ENCODE measurements at regions not wholly inside any gene's neighbourhood (a gene's known extent, or its start where the extent isn't known, plus 50 kb on each side); places are given as distances from the start of the nearest gene placed in this dataset.

GRCh38 chr10:69692267-69692666, 62.2 kb downstream of the FAM241B start:
- H3K4me2 ChIP-seq (ENCODE audit: low read length): no peak overlapping the region
- TF ChIP-seq EZH2phosphoT487 (IDR thresholded peaks at IDR 0.05; ENCODE audit: borderline replicate concordance, low read length): no peak

GRCh38 chr10:69692891-69693290, 62.8 kb downstream of the FAM241B start:
- no peak overlapping the region for H3K4me3 ChIP-seq (ENCODE audit: low read length)
- no peaks in the 10 kb centered on the region for H4K20me1 ChIP-seq (ENCODE audit: control insufficient read depth, insufficient read depth, low read depth, low read length)
- no peak overlapping the region for H3K4me2 ChIP-seq (ENCODE audit: low read length)
- no peaks in the 10 kb centered on the region for H3K9me2 ChIP-seq (replicated peaks; ENCODE audit: control insufficient read depth, low read length)
- H3K27ac ChIP-seq (ENCODE audit: low read depth, low read length): no peak overlapping the region
- no peaks in the 10 kb centered on the region for H3K4me1 ChIP-seq (ENCODE audit: control insufficient read depth, low read length)
- no peaks in the 10 kb centered on the region for H3F3A ChIP-seq (ENCODE audit: control insufficient read depth, insufficient read depth)
- no peak for TF ChIP-seq EZH2phosphoT487 (IDR thresholded peaks at IDR 0.05; ENCODE audit: borderline replicate concordance, low read length)
- TF ChIP-seq CTCF (IDR thresholded peaks at IDR 0.05; ENCODE audit: low read depth, low read length, poor library complexity, severe bottlenecking): no peak
- H3K27me3 ChIP-seq (ENCODE audit: control insufficient read depth, low read length): peaks cover 2% of the 10 kb centered on the region; the same call in 1 of the 2 replicates
- no peaks in the 10 kb centered on the region for H3K36me3 ChIP-seq (ENCODE audit: control insufficient read depth, low read length)
- no peaks in the 10 kb centered on the region for H3K9me3 ChIP-seq (ENCODE audit: control insufficient read depth, insufficient read depth, low read length)
- H3K79me2 ChIP-seq (ENCODE audit: control insufficient read depth, low read length): no peaks in the 10 kb centered on the region

More at GRCh38 chr10:69692267-69692666, 62.2 kb downstream of the FAM241B start:
- Histone ChIP-seq H3K9me3 (ENCODE audit: control insufficient read depth, insufficient read depth, low read length) (no peaks in the 10 kb centered on the region), H3K27ac (ENCODE audit: low read depth, low read length) (no peak overlapping the region), H3F3A (ENCODE audit: control insufficient read depth, insufficient read depth) (no peaks in the 10 kb centered on the region), H4K20me1 (ENCODE audit: control insufficient read depth, insufficient read depth, low read depth, low read length) (no peaks in the 10 kb centered on the region), H3K27me3 (ENCODE audit: control insufficient read depth, low read length) (peaks cover 2% of the 10 kb centered on the region; the same call in 1 of the 2 replicates), H3K79me2 (ENCODE audit: control insufficient read depth, low read length) (no peaks in the 10 kb centered on the region), H3K36me3 (ENCODE audit: control insufficient read depth, low read length) (no peaks in the 10 kb centered on the region), H3K4me1 (ENCODE audit: control insufficient read depth, low read length) (no peaks in the 10 kb centered on the region), H3K9me2 (replicated peaks; ENCODE audit: control insufficient read depth, low read length) (no peaks in the 10 kb centered on the region), H3K4me3 (ENCODE audit: low read length) (no peak overlapping the region)

GRCh38 chr10:69693886-69694285, 63.8 kb downstream of the FAM241B start:
- Histone ChIP-seq H3K9me2 (replicated peaks; ENCODE audit: control insufficient read depth, low read length) (no peaks in the 10 kb centered on the region), H4K20me1 (ENCODE audit: control insufficient read depth, insufficient read depth, low read depth, low read length) (no peaks in the 10 kb centered on the region), H3K36me3 (ENCODE audit: control insufficient read depth, low read length) (no peaks in the 10 kb centered on the region), H3K9me3 (ENCODE audit: control insufficient read depth, insufficient read depth, low read length) (no peaks in the 10 kb centered on the region), H3F3A (ENCODE audit: control insufficient read depth, insufficient read depth) (no peaks in the 10 kb centered on the region), H3K79me2 (ENCODE audit: control insufficient read depth, low read length) (no peaks in the 10 kb centered on the region), H3K27ac (ENCODE audit: low read depth, low read length) (no peak overlapping the region), H3K4me1 (ENCODE audit: control insufficient read depth, low read length) (no peaks in the 10 kb centered on the region), H3K27me3 (ENCODE audit: control insufficient read depth, low read length) (peaks cover 2% of the 10 kb centered on the region; the same call in 1 of the 2 replicates), H3K4me2 (ENCODE audit: low read length) (no peak overlapping the region), H3K4me3 (ENCODE audit: low read length) (no peak overlapping the region)
- no peak for TF ChIP-seq EZH2phosphoT487 (IDR thresholded peaks at IDR 0.05; ENCODE audit: borderline replicate concordance, low read length)
- TF ChIP-seq CTCF (IDR thresholded peaks at IDR 0.05; ENCODE audit: low read depth, low read length, poor library complexity, severe bottlenecking): no peak

GRCh38 chr10:69696073-69696731, 66.2 kb downstream of the FAM241B start:
- Histone ChIP-seq H3K27me3 (ENCODE audit: control insufficient read depth, low read length) (peaks cover 2% of the 10 kb centered on the region; the same call in 1 of the 2 replicates), H3F3A (ENCODE audit: control insufficient read depth, insufficient read depth) (no peaks in the 10 kb centered on the region), H3K9me3 (ENCODE audit: control insufficient read depth, insufficient read depth, low read length) (no peaks in the 10 kb centered on the region), H3K36me3 (ENCODE audit: control insufficient read depth, low read length) (no peaks in the 10 kb centered on the region), H3K4me1 (ENCODE audit: control insufficient read depth, low read length) (no peaks in the 10 kb centered on the region), H3K9me2 (replicated peaks; ENCODE audit: control insufficient read depth, low read length) (no peaks in the 10 kb centered on the region), H3K4me2 (ENCODE audit: low read length) (no peak overlapping the region), H3K4me3 (ENCODE audit: low read length) (no peak overlapping the region), H3K79me2 (ENCODE audit: control insufficient read depth, low read length) (no peaks in the 10 kb centered on the region), H3K27ac (ENCODE audit: low read depth, low read length) (no peak overlapping the region), H4K20me1 (ENCODE audit: control insufficient read depth, insufficient read depth, low read depth, low read length) (no peaks in the 10 kb centered on the region)
- TF ChIP-seq CTCF (IDR thresholded peaks at IDR 0.05; ENCODE audit: low read depth, low read length, poor library complexity, severe bottlenecking) (no peak), EZH2phosphoT487 (IDR thresholded peaks at IDR 0.05; ENCODE audit: borderline replicate concordance, low read length) (no peak)
